SK-N-SH (cell line): ENCODE measurements at regions not wholly inside any gene's neighbourhood (a gene's known extent, or its start where the extent isn't known, plus 50 kb on each side); places are given as distances from the start of the nearest gene placed in this dataset.

Source experiments
- CTCF ChIA-PET: fragments of 300-600, 350-600 bp; formaldehyde crosslinking; extraction: SDS; loops from one replicate; lab custom pipeline; 2021; lab: Yijun Ruan, JAX
- POLR2A ChIA-PET: fragments of 350-600 bp; sonication (Branson Sonifier 250); formaldehyde crosslinking; extraction: SDS; loops from one replicate; lab custom pipeline; 2020; ENCODE audit warnings: antibody characterized with exemption, inconsistent platforms; lab: Yijun Ruan, JAX
- DNase-seq: peaks from one replicate; pipeline ENCODE4 v3.0.0; 2012
- H2AFZ ChIP-seq: fragments of 200-600 bp; sonication (generic); 2 replicates; pipeline ENCODE4 v1.8.1; 2016; ENCODE audit warnings: antibody characterized with exemption, mild to moderate bottlenecking, low read depth
- H3F3A ChIP-seq: fragments of 200-600 bp; sonication (generic); replicated peaks from 2 replicates; pipeline ENCODE3; 2016; ENCODE audit warnings: antibody characterized with exemption, mild to moderate bottlenecking; ENCODE audit not compliant: insufficient read depth
- H3K27ac ChIP-seq, 2 experiments: fragments of 200-500 bp in 1 of 2; fragments of 200-600 bp in 1 of 2; sonication (Bioruptor generic) in 1 of 2; sonication (generic), shearing (Covaris generic) in 1 of 2; 2 replicates each; pipeline versions ENCODE4 v1.5.1 to v1.6.1; 2014 to 2016; ENCODE audit warnings: low read depth in 2 of 2, inconsistent platforms in 1 of 2, low read length in 1 of 2, mild to moderate bottlenecking in 1 of 2, mixed read lengths in 1 of 2
- H3K27me3 ChIP-seq: fragments of 200-600 bp; sonication (generic), shearing (Covaris generic); 2 replicates; pipeline ENCODE4 v1.6.1; 2016; ENCODE audit warnings: mixed run types; ENCODE audit not compliant: insufficient read depth
- H3K36me3 ChIP-seq, 2 experiments: fragments of 200-500 bp in 1 of 2; fragments of 200-600 bp in 1 of 2; sonication (Bioruptor generic) in 1 of 2; sonication (generic) in 1 of 2; replicated peaks in 1 of 2; 2 replicates each; pipeline versions ENCODE3 to v1.5.1; 2014 to 2016; ENCODE audit warnings: low read length in 1 of 2, mild to moderate bottlenecking in 1 of 2; ENCODE audit not compliant: insufficient read depth in 2 of 2, control insufficient read depth in 1 of 2
- H3K4me1 ChIP-seq, 2 experiments: fragments of 200-500 bp in 1 of 2; fragments of 200-600 bp in 1 of 2; sonication (Bioruptor generic) in 1 of 2; sonication (generic), shearing (Covaris generic) in 1 of 2; 2 replicates each; pipeline versions ENCODE4 v1.5.1 to v1.6.1; 2014 to 2016; ENCODE audit warnings: low read depth in 1 of 2, low read length in 1 of 2, mixed run types in 1 of 2; ENCODE audit not compliant: insufficient read depth in 2 of 2, control insufficient read depth in 1 of 2
- H3K4me2 ChIP-seq: fragments of 200-600 bp; sonication (generic), shearing (Covaris generic); 2 replicates; pipeline ENCODE4 v1.6.1; 2017; ENCODE audit warnings: mixed run types
- H3K4me3 ChIP-seq, 2 experiments: fragments of 200-500 bp in 1 of 2; fragments of 200-600 bp in 1 of 2; sonication (Bioruptor generic) in 1 of 2; sonication (generic), shearing (Covaris generic) in 1 of 2; 2 replicates each; pipeline versions ENCODE4 v1.5.1 to v1.8.1; 2014 to 2016; ENCODE audit warnings: low read depth in 2 of 2, inconsistent platforms in 1 of 2, low read length in 1 of 2, mild to moderate bottlenecking in 1 of 2, mixed read lengths in 1 of 2, moderate library complexity in 1 of 2
- H3K79me2 ChIP-seq: fragments of 200-600 bp; sonication (generic); 2 replicates; pipeline ENCODE4 v1.8.1; 2017; ENCODE audit warnings: mild to moderate bottlenecking; ENCODE audit not compliant: insufficient read depth
- H3K9ac ChIP-seq: fragments of 200-600 bp; sonication (generic); 2 replicates; pipeline ENCODE4 v1.6.1; 2017; ENCODE audit warnings: mixed run types
- H3K9me2 ChIP-seq: fragments of 200-600 bp; sonication (generic); 2 replicates; pipeline ENCODE4 v1.6.1; 2017; ENCODE audit warnings: mixed run types
- H3K9me3 ChIP-seq: fragments of 200-600 bp; sonication (generic); 2 replicates; pipeline ENCODE4 v1.6.1; 2017; ENCODE audit warnings: mixed run types, mild to moderate bottlenecking, moderate library complexity
- H4K20me1 ChIP-seq: fragments of 200-600 bp; sonication (generic); 2 replicates; pipeline ENCODE4 v1.6.1; 2017; ENCODE audit warnings: mild to moderate bottlenecking, mixed run types; ENCODE audit not compliant: insufficient read depth
- CHD2 ChIP-seq: fragments of 150-350 bp; IDR thresholded peaks from 2 replicates; pipeline ENCODE4 v1.6.1; 2018; ENCODE audit warnings: low read length; ENCODE audit not compliant: partially characterized antibody
- ELF1 ChIP-seq: IDR thresholded peaks from 2 replicates; pipeline ENCODE4 v1.4.0; 2012
- EP300 ChIP-seq, 2 experiments: IDR thresholded peaks; 2 replicates each; pipeline versions ENCODE4 v1.4.0 to v1.6.1; 2012; ENCODE audit warnings: borderline replicate concordance in 1 of 2, low read depth in 1 of 2, low read length in 1 of 2
- FOSL2 ChIP-seq: IDR thresholded peaks from 2 replicates; pipeline ENCODE4 v1.4.0; 2012; ENCODE audit warnings: low read depth, mild to moderate bottlenecking, moderate library complexity, borderline replicate concordance
- FOXM1 ChIP-seq: IDR thresholded peaks from 2 replicates; pipeline ENCODE4 v1.4.0; 2012; ENCODE audit warnings: low read depth, mild to moderate bottlenecking
- GATA2 ChIP-seq: sonication (generic); formaldehyde crosslinking; IDR thresholded peaks from 2 replicates; pipeline ENCODE4 v1.5.0; 2020; ENCODE audit warnings: mild to moderate bottlenecking, missing genetic modification reagents
- MEF2A ChIP-seq: IDR thresholded peaks from 2 replicates; pipeline ENCODE4 v1.4.0; 2012; ENCODE audit warnings: low read depth, borderline replicate concordance
- MXI1 ChIP-seq: IDR thresholded peaks from 2 replicates; pipeline ENCODE4 v1.6.1; 2012; ENCODE audit warnings: mild to moderate bottlenecking, low read depth, low read length, improper control_type of control experiment
- RAD21 ChIP-seq: IDR thresholded peaks from 2 replicates; pipeline ENCODE4 v1.6.1; 2012; ENCODE audit warnings: mild to moderate bottlenecking, low read length
- RCOR1 ChIP-seq: fragments of 150-350 bp; IDR thresholded peaks from 2 replicates; pipeline ENCODE4 v1.6.1; 2017; ENCODE audit warnings: antibody characterized with exemption, low read length
- RFX5 ChIP-seq: IDR thresholded peaks from 2 replicates; pipeline ENCODE4 v1.6.1; 2012; ENCODE audit warnings: mild to moderate bottlenecking, improper control_type of control experiment, low read length
- RXRA ChIP-seq: IDR thresholded peaks from 2 replicates; pipeline ENCODE4 v1.4.0; 2012; ENCODE audit warnings: low read depth, mild to moderate bottlenecking, borderline replicate concordance
- SIN3A ChIP-seq: IDR thresholded peaks from 2 replicates; pipeline ENCODE4 v1.6.1; 2012; ENCODE audit warnings: low read depth, mild to moderate bottlenecking, low read length, moderate library complexity, borderline replicate concordance
- SMC3 ChIP-seq: IDR thresholded peaks from 2 replicates; pipeline ENCODE4 v1.6.1; 2012; ENCODE audit warnings: low read depth, low read length, improper control_type of control experiment
- TAF1 ChIP-seq: IDR thresholded peaks from 2 replicates; pipeline ENCODE4 v1.6.1; 2012; ENCODE audit warnings: low read depth, mild to moderate bottlenecking, low read length, moderate library complexity, borderline replicate concordance
- YY1 ChIP-seq: IDR thresholded peaks from 2 replicates; pipeline ENCODE4 v1.4.0; 2012; ENCODE audit warnings: low read depth, mild to moderate bottlenecking
- WGBS: methylation state at CpG from one replicate; pipeline ENCODE4 v1.1.6; 2017; ENCODE audit warnings: low lambda C conversion rate; 5-methylcytosine and 5-hydroxymethylcytosine counted together
- TF ChIP-seq, protein P1 (sequence below): fragments of 150-350 bp; IDR thresholded peaks from 2 replicates; pipeline ENCODE4 v1.6.1; 2017; ENCODE audit warnings: antibody characterized with exemption, low read length, low read depth, borderline replicate concordance
- TF ChIP-seq, protein P2 (sequence below): fragments of 150-350 bp; IDR thresholded peaks from 2 replicates; pipeline ENCODE4 v1.6.1; 2016; ENCODE audit warnings: mild to moderate bottlenecking, low read depth, low read length
- TF ChIP-seq, protein P3 (sequence below): IDR thresholded peaks from 2 replicates; pipeline ENCODE4 v1.4.0; 2012; ENCODE audit warnings: low read depth, borderline replicate concordance
- TF ChIP-seq, protein P4 (sequence below): IDR thresholded peaks from 2 replicates; pipeline ENCODE4 v1.4.0; 2012; ENCODE audit warnings: low read depth, borderline replicate concordance
- TF ChIP-seq, protein P5 (sequence below): IDR thresholded peaks from 2 replicates; pipeline ENCODE4 v1.4.0; 2012; ENCODE audit warnings: low read depth

DNA sequence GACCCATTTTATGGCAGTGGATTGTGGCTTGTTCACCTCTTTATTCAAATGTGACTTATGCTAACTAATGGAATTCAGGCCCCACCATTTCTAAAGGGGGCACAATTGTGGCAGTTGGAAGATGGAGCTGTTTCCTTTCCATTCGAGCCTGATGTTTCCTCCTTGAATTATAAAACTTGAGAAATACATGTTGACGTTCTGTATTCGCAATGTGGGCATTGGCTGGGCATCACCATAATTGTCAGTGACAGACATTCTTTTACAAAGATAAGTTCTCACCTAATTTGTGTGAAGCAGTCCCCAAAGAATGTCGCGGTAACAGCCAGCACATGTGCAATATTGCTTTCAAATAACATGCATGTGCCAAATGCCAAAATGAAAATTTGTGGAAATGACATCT, 1070.2 kb upstream of the TENM3 start (continued):
- TF ChIP-seq, protein P1, sequence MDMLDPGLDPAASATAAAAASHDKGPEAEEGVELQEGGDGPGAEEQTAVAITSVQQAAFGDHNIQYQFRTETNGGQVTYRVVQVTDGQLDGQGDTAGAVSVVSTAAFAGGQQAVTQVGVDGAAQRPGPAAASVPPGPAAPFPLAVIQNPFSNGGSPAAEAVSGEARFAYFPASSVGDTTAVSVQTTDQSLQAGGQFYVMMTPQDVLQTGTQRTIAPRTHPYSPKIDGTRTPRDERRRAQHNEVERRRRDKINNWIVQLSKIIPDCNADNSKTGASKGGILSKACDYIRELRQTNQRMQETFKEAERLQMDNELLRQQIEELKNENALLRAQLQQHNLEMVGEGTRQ = no peak
- no peak for TF ChIP-seq GATA2 (CRISPR knock-in tag)
- no peak for TF ChIP-seq EP300 (IDR thresholded peaks at IDR 0.05; ENCODE audit: borderline replicate concordance in 1 of 2, low read depth in 1 of 2, low read length in 1 of 2)
- TF ChIP-seq FOXM1 = no peak
- no peak for TF ChIP-seq RAD21
- TF ChIP-seq, protein P2, sequence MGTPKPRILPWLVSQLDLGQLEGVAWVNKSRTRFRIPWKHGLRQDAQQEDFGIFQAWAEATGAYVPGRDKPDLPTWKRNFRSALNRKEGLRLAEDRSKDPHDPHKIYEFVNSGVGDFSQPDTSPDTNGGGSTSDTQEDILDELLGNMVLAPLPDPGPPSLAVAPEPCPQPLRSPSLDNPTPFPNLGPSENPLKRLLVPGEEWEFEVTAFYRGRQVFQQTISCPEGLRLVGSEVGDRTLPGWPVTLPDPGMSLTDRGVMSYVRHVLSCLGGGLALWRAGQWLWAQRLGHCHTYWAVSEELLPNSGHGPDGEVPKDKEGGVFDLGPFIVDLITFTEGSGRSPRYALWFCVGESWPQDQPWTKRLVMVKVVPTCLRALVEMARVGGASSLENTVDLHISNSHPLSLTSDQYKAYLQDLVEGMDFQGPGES = no peak

DNA sequence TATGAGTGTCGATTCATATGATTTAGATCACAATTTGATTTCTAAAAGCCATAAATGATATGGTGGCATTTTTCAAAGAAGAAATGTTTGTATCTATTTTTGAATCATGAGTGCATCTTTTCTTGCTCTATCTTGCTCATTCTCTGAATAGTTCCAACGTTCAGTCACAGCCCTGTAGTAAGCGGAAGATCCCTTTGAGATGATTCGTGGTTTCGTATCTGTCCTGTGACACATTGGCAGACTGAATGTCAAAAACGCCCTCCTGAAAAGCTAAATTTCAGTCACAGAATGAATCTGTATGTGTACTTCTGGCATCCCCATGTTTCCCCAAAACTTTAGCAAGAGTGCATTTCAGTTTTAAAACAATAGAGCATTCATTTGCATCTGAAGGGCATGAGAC, 1066.9 kb upstream of the TENM3 start:
- H3K9me3 ChIP-seq = no peaks in the 10 kb centered on the region
- no peaks in the 10 kb centered on the region for H4K20me1 ChIP-seq
- no peaks in the 10 kb centered on the region for H3K9me2 ChIP-seq
- no peaks in the 10 kb centered on the region for H3K36me3 ChIP-seq
- no peaks in the 10 kb centered on the region for H3K79me2 ChIP-seq
- no peak overlapping the region for H3K27ac ChIP-seq
- no peak for DNase-seq
- no peak overlapping the region for H3K9ac ChIP-seq
- no peak overlapping the region for H3K4me3 ChIP-seq
- WGBS = 40% methylated on average over 6 of the region's 6 CpGs
- no peak overlapping the region for H3K4me2 ChIP-seq
- ChIA-PET POLR2A (no interaction called here), CTCF (no interaction called here)
- no peak overlapping the region for H2AFZ ChIP-seq
- no peaks in the 10 kb centered on the region for H3F3A ChIP-seq
- peaks cover 0 to 2% of the 10 kb centered on the region in 2 experiments; a peak in 1 of 4 replicates for H3K4me1 ChIP-seq
- TF ChIP-seq CHD2 = no peak
- TF ChIP-seq, protein P3, sequence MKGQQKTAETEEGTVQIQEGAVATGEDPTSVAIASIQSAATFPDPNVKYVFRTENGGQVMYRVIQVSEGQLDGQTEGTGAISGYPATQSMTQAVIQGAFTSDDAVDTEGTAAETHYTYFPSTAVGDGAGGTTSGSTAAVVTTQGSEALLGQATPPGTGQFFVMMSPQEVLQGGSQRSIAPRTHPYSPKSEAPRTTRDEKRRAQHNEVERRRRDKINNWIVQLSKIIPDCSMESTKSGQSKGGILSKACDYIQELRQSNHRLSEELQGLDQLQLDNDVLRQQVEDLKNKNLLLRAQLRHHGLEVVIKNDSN = no peak
- no peak for TF ChIP-seq FOXM1
- TF ChIP-seq FOSL2 = no peak
- TF ChIP-seq TAF1 = no peak
- no peak for TF ChIP-seq SIN3A
- no peak for TF ChIP-seq ELF1
- TF ChIP-seq YY1 = no peak
- no peak for TF ChIP-seq GATA2 (CRISPR knock-in tag)
- no peak for TF ChIP-seq EP300 (IDR thresholded peaks at IDR 0.05; ENCODE audit: borderline replicate concordance in 1 of 2, low read depth in 1 of 2, low read length in 1 of 2)
- TF ChIP-seq, protein P4, sequence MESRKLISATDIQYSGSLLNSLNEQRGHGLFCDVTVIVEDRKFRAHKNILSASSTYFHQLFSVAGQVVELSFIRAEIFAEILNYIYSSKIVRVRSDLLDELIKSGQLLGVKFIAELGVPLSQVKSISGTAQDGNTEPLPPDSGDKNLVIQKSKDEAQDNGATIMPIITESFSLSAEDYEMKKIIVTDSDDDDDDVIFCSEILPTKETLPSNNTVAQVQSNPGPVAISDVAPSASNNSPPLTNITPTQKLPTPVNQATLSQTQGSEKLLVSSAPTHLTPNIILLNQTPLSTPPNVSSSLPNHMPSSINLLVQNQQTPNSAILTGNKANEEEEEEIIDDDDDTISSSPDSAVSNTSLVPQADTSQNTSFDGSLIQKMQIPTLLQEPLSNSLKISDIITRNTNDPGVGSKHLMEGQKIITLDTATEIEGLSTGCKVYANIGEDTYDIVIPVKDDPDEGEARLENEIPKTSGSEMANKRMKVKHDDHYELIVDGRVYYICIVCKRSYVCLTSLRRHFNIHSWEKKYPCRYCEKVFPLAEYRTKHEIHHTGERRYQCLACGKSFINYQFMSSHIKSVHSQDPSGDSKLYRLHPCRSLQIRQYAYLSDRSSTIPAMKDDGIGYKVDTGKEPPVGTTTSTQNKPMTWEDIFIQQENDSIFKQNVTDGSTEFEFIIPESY = no peak
- TF ChIP-seq SMC3 = no peak
- TF ChIP-seq RXRA = no peak
- TF ChIP-seq, protein P5, sequence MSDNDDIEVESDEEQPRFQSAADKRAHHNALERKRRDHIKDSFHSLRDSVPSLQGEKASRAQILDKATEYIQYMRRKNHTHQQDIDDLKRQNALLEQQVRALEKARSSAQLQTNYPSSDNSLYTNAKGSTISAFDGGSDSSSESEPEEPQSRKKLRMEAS = no peak
- no peak for TF ChIP-seq RFX5
- TF ChIP-seq, protein P2 = no peak
- TF ChIP-seq RCOR1 = no peak
- TF ChIP-seq MXI1 = no peak
- no peak for TF ChIP-seq RAD21
- TF ChIP-seq MEF2A = no peak
- no peaks in the 10 kb centered on the region for H3K27me3 ChIP-seq
